ENCODE measurements at regions not wholly inside any gene's neighbourhood (a gene's known extent, or its start where the extent isn't known, plus 50 kb on each side); places are given as distances from the start of the nearest gene placed in this dataset.

DNA sequence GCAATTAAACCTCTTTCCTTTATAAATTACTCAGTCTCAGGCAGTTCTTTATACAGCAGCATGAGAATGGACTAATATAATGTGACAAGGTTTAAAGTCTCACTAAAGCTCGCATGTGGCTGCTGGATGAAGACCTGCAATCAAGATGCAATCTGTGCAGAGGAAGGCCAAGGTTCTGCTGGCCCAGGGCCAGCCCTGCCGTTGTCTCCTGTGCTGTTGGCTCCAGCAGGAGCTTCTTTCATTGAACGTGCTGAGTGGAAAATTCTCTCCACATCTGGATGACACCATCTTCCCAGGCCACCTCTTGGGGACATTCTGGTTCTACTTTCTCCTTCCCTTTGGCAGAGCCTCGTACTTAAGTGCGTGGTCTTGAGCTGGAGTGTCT, 742.2 kb downstream of the VRK1 start:
- DNase-seq = no peak

GRCh38 chr14:97539884-97540283, 742.7 kb downstream of the VRK1 start:
- DNase-seq = no peak

DNA sequence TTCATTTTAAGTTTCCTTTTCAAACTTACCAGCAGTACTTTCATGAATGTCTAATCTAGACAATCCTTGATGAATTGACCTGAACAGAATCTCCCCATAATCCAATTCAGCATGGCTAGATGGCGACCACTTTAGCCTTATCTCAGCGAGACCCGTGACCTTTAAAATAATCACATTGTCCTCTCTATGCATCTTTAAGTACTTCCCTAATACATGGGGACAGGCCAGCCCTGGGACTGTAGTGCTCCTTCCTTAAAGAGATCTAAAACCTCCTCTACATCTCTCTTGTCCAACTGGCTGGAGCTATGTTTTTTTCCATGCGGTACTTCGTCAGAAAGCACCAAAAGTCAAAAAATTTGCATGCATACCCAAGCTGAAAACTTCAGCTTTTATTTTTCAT, 746.0 kb downstream of the VRK1 start:
- peak; percentile 25 to 68 (median 60) for DNase-seq

DNA sequence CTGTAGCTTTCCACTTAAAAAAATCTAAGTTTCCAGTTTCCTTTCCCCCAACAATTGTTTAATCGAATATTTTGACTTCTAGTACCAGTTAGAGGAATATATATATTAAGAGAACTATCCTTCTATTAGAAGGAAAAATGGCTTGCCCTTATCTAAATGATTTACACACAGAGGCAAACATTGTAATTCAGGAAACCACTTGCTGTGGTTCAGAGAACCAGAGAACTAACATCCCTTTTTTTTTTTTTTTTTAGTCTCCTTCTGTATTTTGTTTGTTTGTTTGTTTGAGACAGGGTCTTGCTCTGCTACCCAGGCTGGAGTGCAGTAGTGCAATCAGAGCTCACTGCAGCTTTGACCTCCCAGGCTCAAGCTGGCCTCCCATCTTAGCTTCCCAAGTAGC, 746.6 kb downstream of the VRK1 start:
- DNase-seq = peak in 3 of 4 experiments; percentile 6 to 65 (median 49)

GRCh38 chr14:97544571-97544970, 747.4 kb downstream of the VRK1 start:
- DNase-seq = peak; percentile 73 to 94 (median 84)

GRCh38 chr14:97546491-97547230, 749.5 kb downstream of the VRK1 start:
- no peak for DNase-seq

- DNase-seq = no peak
Observed at GRCh38 chr14:97550463-97550862, 753.3 kb downstream of the VRK1 start.

DNA sequence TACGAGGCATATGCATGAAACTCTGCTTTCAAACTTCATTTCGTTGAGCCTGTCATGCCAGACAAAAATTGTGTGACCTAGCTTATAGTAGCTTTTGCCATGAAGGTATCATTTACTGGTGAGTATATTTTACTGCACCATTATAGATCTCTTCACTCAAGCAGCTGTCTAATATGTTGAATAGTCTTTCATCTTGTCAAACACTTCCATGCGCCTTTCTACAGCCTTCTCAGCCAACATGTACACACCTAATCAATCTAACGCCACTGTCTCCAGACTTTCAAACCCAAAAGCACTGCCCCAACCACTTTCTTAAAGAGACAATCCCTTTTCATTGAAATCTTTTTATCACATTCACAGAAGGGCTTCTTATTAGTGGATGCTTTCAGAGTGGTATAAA, 757.4 kb downstream of the VRK1 start:
- no peak for DNase-seq

- no peak for DNase-seq
Observed at GRCh38 chr14:97564334-97564733, 767.2 kb downstream of the VRK1 start.

DNA sequence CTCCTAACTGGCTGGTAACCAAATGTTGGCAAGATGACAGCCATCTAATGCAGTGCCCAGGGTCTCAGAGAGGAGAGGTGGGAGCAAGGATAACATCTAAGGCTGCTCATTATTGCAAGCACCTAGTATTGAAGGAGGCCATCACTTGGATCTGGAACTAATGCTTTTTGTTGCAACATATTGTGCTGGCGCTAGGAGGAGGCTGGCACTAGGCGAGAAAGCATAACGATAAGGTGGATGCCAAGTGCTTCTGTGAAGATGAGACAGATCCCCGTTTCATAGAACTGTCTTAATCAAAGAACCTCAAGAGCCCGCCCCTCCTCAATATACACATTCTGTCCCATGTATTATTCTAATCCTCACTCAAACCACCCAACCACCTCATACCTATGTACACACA, 774.0 kb downstream of the VRK1 start:
- no peak for DNase-seq

GRCh38 chr14:97571866-97572555, 774.8 kb downstream of the VRK1 start:
- peak in 2 of 4 experiments; percentile 15 to 18 for DNase-seq

DNA sequence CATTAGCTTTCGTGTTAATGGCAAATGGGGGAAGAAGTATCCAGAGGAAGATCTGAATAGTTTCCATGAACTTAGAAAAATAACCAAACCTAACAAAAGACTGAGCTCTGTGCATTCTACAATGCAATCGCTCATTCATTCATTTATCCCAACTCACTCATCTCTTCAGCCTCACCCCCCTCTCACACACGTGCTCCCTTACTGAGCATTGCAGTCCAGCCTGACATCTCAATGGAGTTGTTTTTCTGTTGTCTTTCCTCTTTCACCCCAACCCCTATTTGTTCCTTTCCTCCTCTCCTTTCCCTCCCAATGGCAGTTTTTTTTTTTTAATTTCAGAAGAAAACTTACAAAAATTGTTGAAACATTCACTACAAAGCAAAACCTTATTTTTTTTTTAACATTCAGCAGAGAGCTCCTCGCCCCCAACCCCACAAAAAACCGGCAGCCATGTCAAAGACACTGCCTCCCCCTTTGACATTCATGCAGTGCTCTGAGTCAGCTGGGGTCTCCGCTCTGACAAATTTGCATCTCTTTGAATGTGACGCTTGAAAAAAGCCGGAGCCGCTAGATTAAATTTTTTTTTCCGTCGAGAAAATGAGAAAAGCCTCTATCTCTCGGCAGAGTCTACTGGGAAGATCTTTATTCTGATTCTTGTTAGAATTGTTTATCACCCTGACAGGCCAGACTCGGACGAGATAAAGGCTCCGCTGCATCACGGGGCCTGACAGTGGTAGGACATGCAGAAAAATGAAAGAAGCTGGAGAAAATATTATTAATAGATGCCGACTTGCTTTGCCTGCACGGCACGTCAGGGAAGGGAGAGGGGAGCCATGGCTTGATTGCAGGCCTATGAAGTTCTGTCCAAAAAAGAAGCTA, 775.6 kb downstream of the VRK1 start:
- no peak for DNase-seq

GRCh38 chr14:97575677-97576076, 778.5 kb downstream of the VRK1 start:
- no peak for DNase-seq

GRCh38 chr14:97578982-97579548, 781.9 kb downstream of the VRK1 start:
- DNase-seq = no peak

DNA sequence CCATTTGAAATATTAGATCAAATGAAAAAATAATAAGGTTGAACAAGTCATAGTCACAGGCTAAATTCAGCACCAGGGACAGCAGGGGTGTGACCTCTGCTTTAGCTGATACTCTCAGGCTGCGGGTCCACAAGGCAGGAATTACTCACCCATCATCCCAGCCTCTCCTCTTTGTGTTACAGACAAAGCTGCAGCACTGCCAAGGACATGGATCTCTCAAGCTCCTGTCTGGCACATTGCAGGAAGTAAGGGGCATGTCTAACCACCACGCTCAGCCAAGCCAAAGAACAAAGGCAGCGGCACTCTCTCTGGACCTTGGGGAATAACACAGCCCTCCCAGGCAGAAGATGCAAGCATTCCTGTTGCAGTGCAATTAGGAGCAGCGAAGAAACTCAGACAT, 783.8 kb downstream of the VRK1 start:
- DNase-seq = no peak

DNA sequence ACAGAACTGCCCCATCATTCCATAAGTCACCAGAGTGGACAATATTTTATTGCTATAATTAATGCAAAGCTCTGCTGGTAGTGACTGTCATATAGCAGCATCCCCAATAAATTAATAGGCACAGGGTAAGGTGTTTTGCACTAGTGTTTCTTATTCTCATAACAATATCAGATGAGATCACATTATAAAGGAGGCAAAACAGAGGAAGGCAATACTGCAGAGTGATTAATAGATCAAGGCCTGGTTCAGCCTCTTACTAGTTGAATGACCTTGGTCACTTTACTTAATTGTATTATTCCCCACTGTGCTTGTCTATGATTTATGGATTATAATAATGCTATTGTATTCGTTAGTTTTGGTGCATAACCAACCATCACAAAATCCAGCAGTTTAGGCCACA, 784.8 kb downstream of the VRK1 start:
- DNase-seq = no peak

DNA sequence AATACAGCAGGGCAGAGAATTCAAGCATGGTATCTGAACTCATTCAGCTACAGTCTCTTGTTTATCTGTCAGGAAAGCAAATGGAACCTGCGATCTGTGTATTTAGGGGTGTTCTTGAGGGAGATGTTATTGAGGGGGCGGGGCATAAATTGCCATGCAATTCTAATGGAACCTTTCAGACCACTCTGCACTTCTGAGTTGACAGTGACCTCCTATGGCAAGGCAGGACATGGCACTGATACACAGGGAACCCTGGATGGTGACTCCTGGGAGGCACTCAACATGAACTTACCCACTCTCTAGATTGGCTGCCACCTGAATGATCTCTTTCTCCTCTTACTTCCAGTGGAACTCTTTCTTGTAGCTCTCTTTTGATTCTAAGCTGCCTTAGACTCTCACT, 787.3 kb downstream of the VRK1 start:
- DNase-seq = peak; percentile 1 to 28 (median 12)

DNA sequence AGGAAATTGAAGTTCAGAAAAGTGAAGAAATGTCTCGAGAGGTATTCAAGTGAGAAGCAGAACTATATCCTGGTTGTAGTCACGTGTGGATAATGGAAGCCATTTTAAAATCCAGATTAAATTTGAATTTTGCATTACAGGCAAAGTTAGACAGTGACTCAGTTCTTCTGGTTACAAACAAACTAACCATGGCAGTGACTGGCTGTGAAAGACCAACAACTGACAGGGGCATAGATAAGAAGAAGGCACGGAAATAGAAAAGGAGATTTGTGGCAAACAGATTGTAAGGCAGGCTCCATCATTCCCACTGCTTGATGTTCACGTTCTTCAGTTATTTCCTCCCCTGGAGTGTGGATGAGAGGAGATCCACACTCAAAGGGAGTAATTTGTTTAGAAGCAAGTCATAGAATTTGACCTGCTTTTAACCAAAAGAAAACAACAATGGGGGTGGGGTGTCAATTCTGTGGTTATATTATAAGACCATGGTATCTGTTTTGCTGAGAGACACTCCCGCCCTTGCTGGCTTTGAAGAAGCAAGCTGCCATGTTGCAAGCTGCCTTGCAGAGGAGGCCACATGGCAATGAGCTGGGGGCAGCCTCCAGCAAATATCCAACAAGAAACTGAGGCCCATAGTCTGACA, 795.3 kb downstream of the VRK1 start:
- no peak for DNase-seq

DNA sequence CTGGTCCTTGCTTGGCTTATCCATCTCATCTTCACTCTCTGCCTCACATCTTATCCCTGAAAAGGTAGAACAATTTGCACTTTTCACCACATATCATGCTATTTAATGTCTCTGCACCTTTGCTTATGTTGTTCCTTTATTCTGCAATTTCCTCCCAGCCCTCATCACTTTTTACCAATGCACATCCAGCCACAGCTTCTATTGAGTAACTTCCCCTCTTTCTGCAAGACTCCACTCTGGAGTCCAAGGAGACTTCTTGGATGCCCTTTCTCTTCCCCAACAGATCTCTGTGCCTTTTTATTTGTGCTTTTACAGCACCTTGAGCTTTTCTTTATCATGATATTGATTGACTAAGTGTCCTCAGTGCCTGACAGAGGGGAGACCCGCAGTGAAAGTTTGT, 797.1 kb downstream of the VRK1 start:
- peak in 3 of 4 experiments; percentile 23 to 56 (median 30) for DNase-seq

DNA sequence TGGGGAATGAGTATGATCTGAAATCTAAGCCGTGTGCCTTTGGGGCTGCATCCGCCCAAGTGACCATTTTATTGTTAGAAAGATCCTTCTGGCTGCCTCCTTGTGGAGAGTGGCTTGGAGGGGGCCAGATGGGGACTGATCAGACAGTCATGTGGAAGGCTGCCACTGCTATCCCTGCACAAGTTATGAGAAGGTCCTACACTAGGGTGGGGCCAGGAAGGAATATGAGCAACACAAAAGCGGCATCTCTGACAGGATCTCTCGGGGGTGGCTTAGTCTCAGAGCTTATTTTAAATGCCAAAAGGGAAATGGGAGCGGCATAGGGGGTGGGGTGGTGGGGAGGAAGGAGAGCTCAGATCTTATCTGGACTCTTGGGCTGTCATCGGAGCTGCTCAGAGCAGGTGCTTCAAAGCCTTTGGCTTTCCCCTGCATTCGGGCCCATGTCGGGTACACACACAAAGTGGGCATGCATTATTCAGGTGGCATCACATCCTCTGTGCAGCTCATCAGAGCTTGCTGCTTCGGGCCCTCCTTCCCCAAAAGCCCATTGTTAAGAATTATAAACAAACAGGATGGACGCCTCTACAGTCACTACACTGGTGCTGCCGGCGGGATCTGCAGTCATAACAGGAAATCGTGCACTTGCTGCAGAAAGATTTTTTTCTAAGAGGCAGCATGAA, 805.4 kb downstream of the VRK1 start:
- DNase-seq = no peak

GRCh38 chr14:97603201-97603600, 806.0 kb downstream of the VRK1 start:
- no peak for DNase-seq

DNA sequence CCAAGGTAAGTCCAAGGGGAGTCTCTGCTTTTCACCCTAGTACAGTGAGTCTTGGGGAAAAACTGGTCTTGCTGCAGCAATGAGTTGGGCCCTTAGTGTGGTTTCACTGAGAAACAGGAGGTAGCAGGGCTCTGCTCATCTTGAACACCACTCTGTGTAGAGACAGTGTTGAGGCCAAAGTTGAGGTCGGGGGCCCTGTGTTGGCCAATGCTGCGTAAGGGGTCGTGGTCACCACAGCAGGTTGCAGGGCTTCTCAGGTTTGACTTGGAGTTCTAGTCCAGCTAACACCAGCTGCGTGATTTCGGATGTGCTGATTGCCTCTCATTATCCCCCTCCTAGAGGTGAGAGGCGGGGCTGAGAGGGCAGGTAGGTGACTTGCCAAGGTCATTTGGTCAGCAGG, 807.5 kb downstream of the VRK1 start:
- no peak for DNase-seq
